ENCODE measurements at regions not wholly inside any gene's neighbourhood (a gene's known extent, or its start where the extent isn't known, plus 50 kb on each side); places are given as distances from the start of the nearest gene placed in this dataset.
A peak's percentile ranks its signal among the peaks of the same experiment; 100 is the strongest.

DNA sequence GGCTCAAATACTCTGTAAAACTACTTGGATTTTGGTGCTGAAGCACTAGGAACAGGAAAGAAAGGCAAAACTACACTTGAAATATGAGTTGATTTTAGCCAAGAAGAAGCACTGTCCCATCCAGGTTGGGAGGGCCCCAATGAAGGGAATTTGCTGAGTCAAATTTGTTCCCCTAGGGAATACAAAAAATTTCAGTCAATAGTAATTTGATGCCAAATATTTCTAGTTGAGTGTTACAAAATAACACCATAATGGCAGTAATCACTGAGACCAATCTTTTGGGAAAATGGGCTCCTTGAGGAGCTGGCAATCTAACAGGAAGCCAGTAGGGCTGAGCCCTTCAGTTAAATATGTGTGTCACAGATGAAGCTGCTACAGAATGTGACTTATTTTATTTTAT is 896.9 kb downstream of the DIPK2A start:
- no peak for DNase-seq
- no peak overlapping the region for H3K4me3 ChIP-seq
- H3K27ac ChIP-seq: no peak overlapping the region
- no peaks in the 10 kb centered on the region for H3K4me1 ChIP-seq
- H3K9me3 ChIP-seq: no peaks in the 10 kb centered on the region
- intact Hi-C loops (cut with DNase I; ENCODE audit: low total_unique reads): no loop called here
- H3K36me3 ChIP-seq (ENCODE audit: low read depth, missing control alignments): no peaks in the 10 kb centered on the region
- no peaks in the 10 kb centered on the region for H3K27me3 ChIP-seq
- TF ChIP-seq POLR2A (IDR thresholded peaks at IDR 0.05): no peak

DNA sequence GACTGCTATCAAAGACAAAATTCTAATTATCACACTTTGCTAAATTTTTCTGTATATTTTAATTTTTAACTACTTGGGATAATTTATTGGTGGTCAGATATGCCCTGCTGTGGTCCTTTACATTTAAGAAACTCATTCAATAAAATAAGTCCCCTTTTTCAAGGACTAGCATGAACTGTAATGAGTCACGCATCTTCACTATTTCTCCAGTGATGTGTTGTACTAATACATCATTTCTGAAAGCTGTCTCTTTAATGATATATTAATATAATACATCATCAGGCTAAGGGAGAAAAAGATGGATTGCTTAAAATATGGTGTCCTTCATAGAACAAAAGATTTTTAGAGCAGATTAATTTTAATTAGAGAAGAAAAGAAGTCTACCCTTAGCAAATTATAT is 901.4 kb downstream of the DIPK2A start:
- 94 to 95% methylated on average over 1 of the region's 1 CpG for WGBS, 2 donors

DNA sequence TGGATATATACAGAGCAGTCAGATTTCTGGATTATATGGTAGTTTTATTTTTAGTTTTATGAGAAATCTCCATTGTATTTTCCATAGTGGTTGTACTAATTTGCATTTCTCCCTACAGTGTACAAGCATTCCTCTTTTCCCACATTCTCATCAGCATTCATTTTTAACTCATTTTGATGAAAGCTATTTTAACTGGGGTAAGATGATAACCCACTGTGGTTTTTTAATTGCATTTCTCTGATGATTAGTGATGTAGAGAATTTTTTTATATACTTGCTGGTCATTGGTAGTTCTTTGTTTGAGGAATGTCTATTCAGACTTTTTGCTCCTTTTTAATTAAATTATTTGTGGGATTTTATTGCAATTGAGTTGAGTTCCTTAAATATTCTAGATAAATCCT is 903.6 kb downstream of the DIPK2A start:
- Histone ChIP-seq H3K27me3 (no peaks in the 10 kb centered on the region), H3K4me3 (no peak overlapping the region), H3K27ac (no peak overlapping the region), H3K9me3 (no peaks in the 10 kb centered on the region), H3K4me1 (no peaks in the 10 kb centered on the region), H3K36me3 (ENCODE audit: low read depth, missing control alignments) (no peaks in the 10 kb centered on the region)
- DNase-seq: no peak
- TF ChIP-seq POLR2A (IDR thresholded peaks at IDR 0.05): no peak
- TF ChIP-seq, protein P1, sequence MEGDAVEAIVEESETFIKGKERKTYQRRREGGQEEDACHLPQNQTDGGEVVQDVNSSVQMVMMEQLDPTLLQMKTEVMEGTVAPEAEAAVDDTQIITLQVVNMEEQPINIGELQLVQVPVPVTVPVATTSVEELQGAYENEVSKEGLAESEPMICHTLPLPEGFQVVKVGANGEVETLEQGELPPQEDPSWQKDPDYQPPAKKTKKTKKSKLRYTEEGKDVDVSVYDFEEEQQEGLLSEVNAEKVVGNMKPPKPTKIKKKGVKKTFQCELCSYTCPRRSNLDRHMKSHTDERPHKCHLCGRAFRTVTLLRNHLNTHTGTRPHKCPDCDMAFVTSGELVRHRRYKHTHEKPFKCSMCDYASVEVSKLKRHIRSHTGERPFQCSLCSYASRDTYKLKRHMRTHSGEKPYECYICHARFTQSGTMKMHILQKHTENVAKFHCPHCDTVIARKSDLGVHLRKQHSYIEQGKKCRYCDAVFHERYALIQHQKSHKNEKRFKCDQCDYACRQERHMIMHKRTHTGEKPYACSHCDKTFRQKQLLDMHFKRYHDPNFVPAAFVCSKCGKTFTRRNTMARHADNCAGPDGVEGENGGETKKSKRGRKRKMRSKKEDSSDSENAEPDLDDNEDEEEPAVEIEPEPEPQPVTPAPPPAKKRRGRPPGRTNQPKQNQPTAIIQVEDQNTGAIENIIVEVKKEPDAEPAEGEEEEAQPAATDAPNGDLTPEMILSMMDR (IDR thresholded peaks at IDR 0.05): no peak
- intact Hi-C loops (cut with DNase I; ENCODE audit: low total_unique reads): no loop called here

More for the DNA sequence above, 901.4 kb downstream of the DIPK2A start:
- Histone ChIP-seq H3K9me3 (no peaks in the 10 kb centered on the region), H3K36me3 (ENCODE audit: low read depth, missing control alignments) (no peaks in the 10 kb centered on the region), H3K27ac (no peak overlapping the region), H3K4me1 (no peaks in the 10 kb centered on the region), H3K27me3 (no peaks in the 10 kb centered on the region), H3K4me3 (no peak overlapping the region)
- TF ChIP-seq, protein P1 (IDR thresholded peaks at IDR 0.05): no peak
- no peak for TF ChIP-seq POLR2A (IDR thresholded peaks at IDR 0.05)
- no peak for DNase-seq
- intact Hi-C loops (cut with DNase I; ENCODE audit: low total_unique reads): no loop called here

DNA sequence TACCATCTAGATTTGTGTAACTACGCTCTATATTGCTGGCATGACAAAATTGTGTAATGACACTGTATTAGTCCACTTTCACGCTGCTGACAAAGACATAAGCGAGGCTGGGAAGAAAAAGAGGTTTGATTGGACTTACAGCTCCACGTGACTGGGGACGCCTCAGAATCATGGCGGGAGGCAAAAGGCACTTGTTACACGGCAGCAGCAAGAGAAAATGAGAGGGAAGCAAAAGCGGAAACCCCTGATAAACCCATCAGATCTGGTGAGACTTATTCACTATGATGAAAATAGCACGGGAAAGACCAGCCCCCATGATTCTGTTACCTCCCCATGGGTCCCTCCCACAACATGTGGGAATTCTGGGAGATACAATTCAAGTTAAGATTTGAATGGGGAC is 905.7 kb downstream of the DIPK2A start:
- intact Hi-C loops (cut with DNase I; ENCODE audit: low total_unique reads): no loop called here
- no peaks in the 10 kb centered on the region for H3K27me3 ChIP-seq
- DNase-seq: peak; percentile 23
- H3K36me3 ChIP-seq (ENCODE audit: low read depth, missing control alignments): no peaks in the 10 kb centered on the region
- TF ChIP-seq POLR2A (IDR thresholded peaks at IDR 0.05): no peak
- TF ChIP-seq, protein P1 (IDR thresholded peaks at IDR 0.05): no peak
- 52 to 80% methylated on average over 9 of the region's 9 CpGs for WGBS, 2 donors
- peak overlapping the region in 1 of 2 donors; percentile 19 for H3K4me3 ChIP-seq
- H3K27ac ChIP-seq: no peak overlapping the region
- H3K9me3 ChIP-seq: no peaks in the 10 kb centered on the region
- H3K4me1 ChIP-seq: no peaks in the 10 kb centered on the region

DNA sequence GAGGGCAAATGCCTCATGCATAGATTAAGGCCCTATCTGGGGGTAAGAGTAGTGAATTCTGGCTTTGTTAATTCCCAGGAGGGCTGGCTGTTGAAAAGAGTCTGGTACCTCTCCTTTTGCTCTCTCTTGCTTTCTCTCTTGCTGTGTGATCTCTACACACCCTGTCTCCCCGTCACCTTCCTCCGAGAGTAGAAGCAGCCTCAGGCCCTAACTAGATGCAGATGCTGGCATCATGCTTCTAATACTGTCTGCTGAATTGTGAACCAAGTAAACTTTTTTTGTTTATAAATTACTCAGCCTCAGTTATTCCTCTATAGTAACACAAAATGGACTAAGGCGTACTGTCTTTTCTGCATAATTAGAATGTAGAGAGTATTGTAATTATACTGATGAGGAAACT is 908.1 kb downstream of the DIPK2A start:
- no peaks in the 10 kb centered on the region for H3K27me3 ChIP-seq
- 82 to 99% methylated on average over 3 of the region's 3 CpGs for WGBS, 2 donors
- intact Hi-C loops (cut with DNase I; ENCODE audit: low total_unique reads): no loop called here
- no peak overlapping the region for H3K27ac ChIP-seq
- no peak for DNase-seq
- H3K4me3 ChIP-seq: no peak overlapping the region
- H3K36me3 ChIP-seq (ENCODE audit: low read depth, missing control alignments): no peaks in the 10 kb centered on the region
- no peaks in the 10 kb centered on the region for H3K9me3 ChIP-seq
- TF ChIP-seq, protein P1 (IDR thresholded peaks at IDR 0.05): no peak
- no peak for TF ChIP-seq POLR2A (IDR thresholded peaks at IDR 0.05)
- H3K4me1 ChIP-seq: no peaks in the 10 kb centered on the region
